HepG2 (cell line): ENCODE measurements at regions not wholly inside any gene's neighbourhood (a gene's known extent, or its start where the extent isn't known, plus 50 kb on each side); places are given as distances from the start of the nearest gene placed in this dataset.

Source experiments
- ATAC-seq: fragments of 200-7000 bp; cut with Tn5 transposase; 3 replicates; pipeline ENCODE4 v1.9.1; 2020; ENCODE audit warnings: mild to moderate bottlenecking, moderate library complexity
- BruUV-seq: library from RNA; stranded (reverse); fragments of 400-500 nt; replicated peaks from 2 replicates; lab custom pipeline; 2021; lab: Mats Ljungman, UMichigan
- CTCF ChIA-PET: fragments of 300-600 bp; formaldehyde crosslinking; extraction: SDS; loops from one replicate; lab custom pipeline; 2021; ENCODE audit warnings: low total read pairs, inconsistent platforms, low intra/inter-chr PET ratio; lab: Yijun Ruan, JAX
- POLR2A ChIA-PET: fragments of 350-600 bp; sonication (Branson Sonifier 250); formaldehyde crosslinking; loops from one replicate; lab custom pipeline; 2020; ENCODE audit warnings: antibody characterized with exemption, inconsistent platforms; lab: Yijun Ruan, JAX
- DNase-seq: peaks from one replicate; pipeline ENCODE4 v3.0.0-alpha.2; 2015; ENCODE audit warnings: low spot score
- FAIRE-seq: peaks from 3 replicates; lab custom pipeline; 2011; peaks lifted over from hg19 to GRCh38; lab: Jason Lieb, UNC
- H2AFZ ChIP-seq: one replicate; pipeline ENCODE4 v1.6.1; 2011; ENCODE audit warnings: low read length, inconsistent platforms
- H3K27ac ChIP-seq: fragments of 300-600 bp; 3 replicates; pipeline ENCODE4 v1.8.0; 2011; ENCODE audit warnings: mixed run types, mild to moderate bottlenecking, mixed read lengths, low read length, inconsistent platforms; ENCODE audit not compliant: insufficient read depth; ENCODE audit errors: extremely low read length
- H3K27me3 ChIP-seq, 2 experiments: fragments of 200-600 bp in 1 of 2; 2 replicates in 1 of 2; 3 replicates in 1 of 2; pipeline versions ENCODE4 v1.6.0 to v1.8.0; 2011; ENCODE audit warnings: low read length in 2 of 2, mild to moderate bottlenecking in 2 of 2, moderate library complexity in 2 of 2, inconsistent platforms in 1 of 2; ENCODE audit not compliant: insufficient read depth in 2 of 2, control insufficient read depth in 1 of 2
- H3K36me3 ChIP-seq, 2 experiments: fragments of 200-600 bp in 1 of 2; replicated peaks in 1 of 2; 2 replicates in 1 of 2; 3 replicates in 1 of 2; pipeline versions ENCODE4 v1.5.1 to v1.8.0; 2011; ENCODE audit warnings: low read length in 2 of 2, inconsistent platforms in 1 of 2; ENCODE audit not compliant: insufficient read depth in 2 of 2, control insufficient read depth in 1 of 2
- H3K4me1 ChIP-seq: 2 replicates; pipeline ENCODE4 v1.5.1; 2012; ENCODE audit warnings: low read length, inconsistent platforms; ENCODE audit not compliant: insufficient read depth
- H3K4me2 ChIP-seq: 2 replicates; pipeline ENCODE4 v1.6.0; 2011; ENCODE audit warnings: low read depth, low read length, inconsistent platforms
- H3K4me3 ChIP-seq, 3 experiments: fragments of 200-600 bp in 1 of 3; sonication (generic), shearing (Covaris generic) in 1 of 3; replicated peaks in 1 of 3; 2 replicates each; pipeline ENCODE4 v1.5.1; 2011 to 2016; ENCODE audit warnings: low read length in 3 of 3, inconsistent platforms in 2 of 3, low read depth in 2 of 3, mild to moderate bottlenecking in 2 of 3, control low read depth in 1 of 3, mixed read lengths in 1 of 3; ENCODE audit not compliant: insufficient read depth in 1 of 3
- H3K79me2 ChIP-seq: one replicate; pipeline ENCODE4 v1.6.1; 2011; ENCODE audit warnings: low read length, inconsistent platforms; ENCODE audit not compliant: insufficient read depth
- H3K9ac ChIP-seq: 2 replicates; pipeline ENCODE4 v1.6.0; 2011; ENCODE audit warnings: mild to moderate bottlenecking, low read depth, low read length, inconsistent platforms; ENCODE audit not compliant: insufficient read depth
- H3K9me3 ChIP-seq: 2 replicates; pipeline ENCODE4 v1.5.1; 2012; ENCODE audit warnings: mild to moderate bottlenecking, low read length
- H4K20me1 ChIP-seq: 2 replicates; pipeline ENCODE4 v1.6.0; 2011; ENCODE audit warnings: inconsistent platforms, mild to moderate bottlenecking, low read length, moderate library complexity; ENCODE audit not compliant: insufficient read depth
- ARID2 ChIP-seq: sonication (generic); formaldehyde crosslinking; IDR thresholded peaks from 2 replicates; pipeline ENCODE4 v1.8.1; 2022; ENCODE audit warnings: mild to moderate bottlenecking, missing genetic modification reagents, borderline replicate concordance
- ATAD3A ChIP-seq: sonication (generic); formaldehyde crosslinking; IDR thresholded peaks from 2 replicates; pipeline ENCODE4 v1.4.0; 2020; ENCODE audit warnings: missing genetic modification reagents
- BATF2 ChIP-seq: sonication (generic); formaldehyde crosslinking; IDR thresholded peaks from 2 replicates; pipeline ENCODE4 v1.8.0; 2022; ENCODE audit warnings: mild to moderate bottlenecking, missing genetic modification reagents, moderate library complexity
- BORCS8-MEF2B ChIP-seq: sonication (generic); formaldehyde crosslinking; IDR thresholded peaks from 2 replicates; pipeline ENCODE4 v1.8.0; 2022; ENCODE audit warnings: mild to moderate bottlenecking, missing genetic modification reagents
- CEBPB ChIP-seq: IDR thresholded peaks from 2 replicates; pipeline ENCODE4 v1.6.1; 2011; ENCODE audit warnings: low read depth, low read length, improper control_type of control experiment, borderline replicate concordance
- GABPA ChIP-seq, 2 experiments: IDR thresholded peaks; 2 replicates each; pipeline ENCODE4 v1.6.1; 2011 to 2016; ENCODE audit warnings: low read depth in 2 of 2, low read length in 1 of 2, missing biosample characterization in 1 of 2, missing genetic modification characterization in 1 of 2
- NFATC3 ChIP-seq: sonication (generic); formaldehyde crosslinking; IDR thresholded peaks from 2 replicates; pipeline ENCODE4 v1.5.1; 2020; ENCODE audit warnings: mild to moderate bottlenecking, missing genetic modification reagents
- SIN3A ChIP-seq: IDR thresholded peaks from 2 replicates; pipeline ENCODE4 v1.6.1; 2011; ENCODE audit warnings: low read depth, mild to moderate bottlenecking, control low read depth, low read length, borderline replicate concordance
- SP5 ChIP-seq: IDR thresholded peaks from 2 replicates; pipeline ENCODE4 v1.6.1; 2016; ENCODE audit warnings: low read depth, borderline replicate concordance
- STAT6 ChIP-seq: sonication (generic); formaldehyde crosslinking; IDR thresholded peaks from 2 replicates; pipeline ENCODE4 v1.4.0; 2020; ENCODE audit warnings: missing genetic modification reagents, mild to moderate bottlenecking, borderline replicate concordance
- TBL1XR1 ChIP-seq: fragments of 150-350 bp; IDR thresholded peaks from 2 replicates; pipeline ENCODE4 v1.6.1; 2014; ENCODE audit warnings: borderline replicate concordance, low read length; ENCODE audit not compliant: partially characterized antibody
- WIZ ChIP-seq: sonication (generic); formaldehyde crosslinking; IDR thresholded peaks from 2 replicates; pipeline ENCODE4 v1.5.1; 2020; ENCODE audit warnings: mild to moderate bottlenecking, missing genetic modification reagents
- ZBTB38 ChIP-seq: sonication (generic); formaldehyde crosslinking; IDR thresholded peaks from 2 replicates; pipeline ENCODE4 v1.5.1; 2020; ENCODE audit warnings: mild to moderate bottlenecking, missing genetic modification reagents
- ZIK1 ChIP-seq: sonication (generic); formaldehyde crosslinking; IDR thresholded peaks from 2 replicates; pipeline ENCODE4 v1.5.0; 2020; ENCODE audit warnings: mild to moderate bottlenecking, low read depth, missing genetic modification reagents, borderline replicate concordance
- ZNF232 ChIP-seq: sonication (generic); formaldehyde crosslinking; IDR thresholded peaks from 2 replicates; pipeline ENCODE4 v1.4.0; 2020; ENCODE audit warnings: missing genetic modification reagents, borderline replicate concordance
- ZNF552 ChIP-seq: sonication (generic); formaldehyde crosslinking; IDR thresholded peaks from 2 replicates; pipeline ENCODE4 v1.9.0; 2022; ENCODE audit warnings: missing genetic modification reagents, mild to moderate bottlenecking, borderline replicate concordance
- in situ Hi-C: cut with HindIII; loops from 2 replicates; pipeline ENCODE4 v1.10.0; 2017; ENCODE audit warnings: low pct_unique_long_range_greater_than_20kb; ENCODE audit not compliant: extremely low pct_ligation_motif_present
- intact Hi-C: fragments of 100-400 bp; cut with micrococcal nuclease; formaldehyde crosslinking; loops from one replicate; pipeline ENCODE4 v1.10.0; 2022; ENCODE audit not compliant: unreplicated experiment

- no peak for DNase-seq
- H3K27ac ChIP-seq: no peak overlapping the region
- no peak overlapping the region for H2AFZ ChIP-seq
- ChIA-PET CTCF (no interaction called here), POLR2A (no interaction called here)
- no peak for ATAC-seq
- H3K79me2 ChIP-seq: no peaks in the 10 kb centered on the region
- TF ChIP-seq ARID2 (CRISPR knock-in tag): no peak
- TF ChIP-seq GABPA (IDR thresholded peaks at IDR 0.05; ENCODE audit: low read depth, low read length): no peak
- no peak for TF ChIP-seq GABPA (CRISPR knock-in tag; IDR thresholded peaks at IDR 0.05; ENCODE audit: low read depth)
- TF ChIP-seq ATAD3A (CRISPR knock-in tag): no peak
- TF ChIP-seq ZBTB38 (CRISPR knock-in tag): no peak
- TF ChIP-seq SP5: no peak
- TF ChIP-seq WIZ (CRISPR knock-in tag): no peak
- TF ChIP-seq BATF2 (CRISPR knock-in tag): no peak
- no peak for TF ChIP-seq STAT6 (CRISPR knock-in tag)
- no peak for TF ChIP-seq ZNF232
- no peak for TF ChIP-seq ZNF552 (CRISPR knock-in tag)
- TF ChIP-seq NFATC3: no peak
- TF ChIP-seq CEBPB: no peak
- TF ChIP-seq TBL1XR1: no peak
- no peak for TF ChIP-seq ZIK1
- no peak for TF ChIP-seq SIN3A
- TF ChIP-seq BORCS8-MEF2B (CRISPR knock-in tag): no peak
- H3K9ac ChIP-seq: no peak overlapping the region
- H4K20me1 ChIP-seq: no peaks in the 10 kb centered on the region
- FAIRE-seq: no peak
- no peaks in the 10 kb centered on the region for H3K36me3 ChIP-seq
- intact Hi-C loops: no loop called here
- H3K27me3 ChIP-seq: no peaks in the 10 kb centered on the region
- H3K4me1 ChIP-seq: no peaks in the 10 kb centered on the region
- no TSS peak for BruUV-seq
- no peak overlapping the region for H3K4me3 ChIP-seq
- in situ Hi-C loops: no loop called here
- peaks cover 91% of the 10 kb centered on the region for H3K9me3 ChIP-seq
- H3K4me2 ChIP-seq: no peak overlapping the region
These were observed 136.9 kb upstream of the ADAMTS5 start for GRCh38 chr21:27103768-27104167.
